ENCODE measurements at regions not wholly inside any gene's neighbourhood (a gene's known extent, or its start where the extent isn't known, plus 50 kb on each side); places are given as distances from the start of the nearest gene placed in this dataset.

- ATAC-seq (ENCODE audit: low read depth) = no peak
- peaks cover 6% of the 10 kb centered on the region for H3K9me3 Mint-ChIP-seq (ENCODE audit: insufficient read depth)
- no peaks in the 10 kb centered on the region for H3K79me2 ChIP-seq (ENCODE audit: control insufficient read depth, insufficient read depth, low read length)
- H3K4me2 ChIP-seq (replicated peaks; ENCODE audit: low read depth, low read length, poor library complexity, severe bottlenecking) = no peak overlapping the region
- H3K27ac Mint-ChIP-seq = no peak overlapping the region
- intact Hi-C loops (cut with micrococcal nuclease) = no loop called here
- no peak overlapping the region for H3K9ac ChIP-seq (ENCODE audit: low read length)
- no peak overlapping the region for H3K4me3 ChIP-seq (ENCODE audit: control extremely low read depth in 1 of 5, extremely low read depth in 1 of 5, insufficient read depth in 1 of 5, low read depth in 2 of 5, low read length in 4 of 5)
- no peaks in the 10 kb centered on the region for H3K4me1 Mint-ChIP-seq
- no peaks in the 10 kb centered on the region for H3K9me3 ChIP-seq (ENCODE audit: control extremely low read depth in 1 of 3, control insufficient read depth in 2 of 3, insufficient read depth in 1 of 3, low read length in 2 of 3)
- H3K36me3 ChIP-seq (replicated peaks in 1 of 2; ENCODE audit: control extremely low read depth in 1 of 2, control insufficient read depth in 1 of 2, extremely low read depth in 1 of 2, insufficient read depth in 2 of 2, low read length in 1 of 2) = no peaks in the 10 kb centered on the region
- H3K4me1 ChIP-seq (ENCODE audit: control insufficient read depth in 2 of 2, insufficient read depth in 2 of 2, low read length in 2 of 2) = no peaks in the 10 kb centered on the region
- POLR2A ChIA-PET = no interaction called here
- no peak for DNase-seq
- H4K20me1 ChIP-seq (ENCODE audit: control insufficient read depth, insufficient read depth, low read length, poor library complexity, severe bottlenecking) = no peaks in the 10 kb centered on the region
- H3K27me3 Mint-ChIP-seq = no peaks in the 10 kb centered on the region
- WGBS (ENCODE audit: insufficient coverage) = no CpG with 5 or more reads among the region's 1 CpG
- H3K4me3 Mint-ChIP-seq = no peak overlapping the region
- no peak overlapping the region for H2AFZ ChIP-seq (ENCODE audit: insufficient read depth, low read depth, low read length, poor library complexity, severe bottlenecking)
- H3K27ac ChIP-seq (ENCODE audit: low read length in 2 of 2) = no peak overlapping the region
- CTCF ChIA-PET = no interaction called here
- no peaks in the 10 kb centered on the region for H3K27me3 ChIP-seq (replicated peaks in 1 of 4; ENCODE audit: control extremely low read depth in 1 of 4, control insufficient read depth in 3 of 4, insufficient read depth in 4 of 4, low read length in 3 of 4)
- TF ChIP-seq CTCF (IDR thresholded peaks at IDR 0.05) (no peak), EZH2 (IDR thresholded peaks at IDR 0.05; ENCODE audit: borderline replicate concordance, insufficient read depth, low read depth, low read length, poor library complexity, severe bottlenecking) (no peak)
Observed at GRCh38 chr4:124079174-124079780, 633.3 kb downstream of the ANKRD50 start.

GRCh38 chr4:124083711-124084110 is 628.8 kb downstream of the ANKRD50 start:
- H3K79me2 ChIP-seq (ENCODE audit: control insufficient read depth, insufficient read depth, low read length) = no peaks in the 10 kb centered on the region
- H3K4me1 ChIP-seq (ENCODE audit: control insufficient read depth in 2 of 2, insufficient read depth in 2 of 2, low read length in 2 of 2) = no peaks in the 10 kb centered on the region
- no peaks in the 10 kb centered on the region for H3K27me3 Mint-ChIP-seq
- no peak overlapping the region for H3K4me2 ChIP-seq (replicated peaks; ENCODE audit: low read depth, low read length, poor library complexity, severe bottlenecking)
- no peak overlapping the region for H3K27ac ChIP-seq (ENCODE audit: low read length in 2 of 2)
- TF ChIP-seq EZH2 (IDR thresholded peaks at IDR 0.05; ENCODE audit: borderline replicate concordance, insufficient read depth, low read depth, low read length, poor library complexity, severe bottlenecking) (no peak), CTCF (IDR thresholded peaks at IDR 0.05) (no peak)
- no peaks in the 10 kb centered on the region for H3K27me3 ChIP-seq (replicated peaks in 1 of 4; ENCODE audit: control extremely low read depth in 1 of 4, control insufficient read depth in 3 of 4, insufficient read depth in 4 of 4, low read length in 3 of 4)
- no peak for DNase-seq
- no peaks in the 10 kb centered on the region for H3K4me1 Mint-ChIP-seq
- H3K4me3 ChIP-seq (ENCODE audit: control extremely low read depth in 1 of 5, extremely low read depth in 1 of 5, insufficient read depth in 1 of 5, low read depth in 2 of 5, low read length in 4 of 5) = no peak overlapping the region
- H3K27ac Mint-ChIP-seq = no peak overlapping the region
- WGBS (ENCODE audit: insufficient coverage) = no CpG with 5 or more reads among the region's 4 CpGs
- H3K9me3 ChIP-seq (ENCODE audit: control extremely low read depth in 1 of 3, control insufficient read depth in 2 of 3, insufficient read depth in 1 of 3, low read length in 2 of 3) = no peaks in the 10 kb centered on the region
- ATAC-seq (ENCODE audit: low read depth) = no peak
- H3K36me3 ChIP-seq (replicated peaks in 1 of 2; ENCODE audit: control extremely low read depth in 1 of 2, control insufficient read depth in 1 of 2, extremely low read depth in 1 of 2, insufficient read depth in 2 of 2, low read length in 1 of 2) = no peaks in the 10 kb centered on the region
- CTCF ChIA-PET = no interaction called here
- peaks cover 6% of the 10 kb centered on the region for H3K9me3 Mint-ChIP-seq (ENCODE audit: insufficient read depth)
- H4K20me1 ChIP-seq (ENCODE audit: control insufficient read depth, insufficient read depth, low read length, poor library complexity, severe bottlenecking) = no peaks in the 10 kb centered on the region
- intact Hi-C loops (cut with micrococcal nuclease) = no loop called here
- no peak overlapping the region for H3K4me3 Mint-ChIP-seq
- H3K9ac ChIP-seq (ENCODE audit: low read length) = no peak overlapping the region
- no peak overlapping the region for H2AFZ ChIP-seq (ENCODE audit: insufficient read depth, low read depth, low read length, poor library complexity, severe bottlenecking)
- POLR2A ChIA-PET = no interaction called here

Data from B cell (primary cell).